ENCODE measurements at regions not wholly inside any gene's neighbourhood (a gene's known extent, or its start where the extent isn't known, plus 50 kb on each side); places are given as distances from the start of the nearest gene placed in this dataset.

GRCh38 chr12:81944886-81945285 is 185.7 kb upstream of the PPFIA2 start:
- 50 to 59% (median 56%) methylated on average over 2 of the region's 2 CpGs for WGBS, 4 donors
- Histone ChIP-seq H3K27me3 (no peaks in the 10 kb centered on the region), H3K4me1 (replicated peaks in 1 of 2) (no peaks in the 10 kb centered on the region), H3K4me3 (no peak overlapping the region), H3K36me3 (replicated peaks in 1 of 2) (no peaks in the 10 kb centered on the region), H3K27ac (no peak overlapping the region), H3K9me3 (replicated peaks in 1 of 3) (no peaks in the 10 kb centered on the region)
- intact Hi-C loops (cut with DNase I): no loop called here
- no peak for TF ChIP-seq POLR2A (IDR thresholded peaks at IDR 0.05)
- TF ChIP-seq, protein P1, sequence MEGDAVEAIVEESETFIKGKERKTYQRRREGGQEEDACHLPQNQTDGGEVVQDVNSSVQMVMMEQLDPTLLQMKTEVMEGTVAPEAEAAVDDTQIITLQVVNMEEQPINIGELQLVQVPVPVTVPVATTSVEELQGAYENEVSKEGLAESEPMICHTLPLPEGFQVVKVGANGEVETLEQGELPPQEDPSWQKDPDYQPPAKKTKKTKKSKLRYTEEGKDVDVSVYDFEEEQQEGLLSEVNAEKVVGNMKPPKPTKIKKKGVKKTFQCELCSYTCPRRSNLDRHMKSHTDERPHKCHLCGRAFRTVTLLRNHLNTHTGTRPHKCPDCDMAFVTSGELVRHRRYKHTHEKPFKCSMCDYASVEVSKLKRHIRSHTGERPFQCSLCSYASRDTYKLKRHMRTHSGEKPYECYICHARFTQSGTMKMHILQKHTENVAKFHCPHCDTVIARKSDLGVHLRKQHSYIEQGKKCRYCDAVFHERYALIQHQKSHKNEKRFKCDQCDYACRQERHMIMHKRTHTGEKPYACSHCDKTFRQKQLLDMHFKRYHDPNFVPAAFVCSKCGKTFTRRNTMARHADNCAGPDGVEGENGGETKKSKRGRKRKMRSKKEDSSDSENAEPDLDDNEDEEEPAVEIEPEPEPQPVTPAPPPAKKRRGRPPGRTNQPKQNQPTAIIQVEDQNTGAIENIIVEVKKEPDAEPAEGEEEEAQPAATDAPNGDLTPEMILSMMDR (IDR thresholded peaks at IDR 0.05): no peak
- no peak for DNase-seq

DNA sequence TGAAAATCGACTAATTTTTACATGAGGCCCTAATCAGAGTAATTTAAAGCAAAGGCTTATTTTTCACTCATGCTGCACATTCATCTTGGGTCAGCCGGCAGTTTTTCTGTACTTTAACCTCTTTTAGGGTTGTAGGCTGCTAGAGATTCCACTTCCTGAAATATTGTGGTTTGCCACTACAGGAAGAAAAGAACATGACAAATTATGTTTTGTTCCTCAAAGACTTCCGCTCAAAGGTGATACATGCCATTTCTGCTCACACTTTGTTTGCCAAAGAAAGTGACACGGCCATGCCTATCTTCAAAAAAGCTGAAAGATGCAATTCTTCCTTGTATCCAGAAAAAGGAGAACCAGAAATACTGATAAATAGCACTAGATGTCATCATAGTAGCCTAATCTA is 183.4 kb upstream of the PPFIA2 start:
- no peaks in the 10 kb centered on the region for H3K9me3 ChIP-seq (replicated peaks in 1 of 3)
- 19 to 30% (median 25%) methylated on average over 4 of the region's 4 CpGs for WGBS, 4 donors
- H3K36me3 ChIP-seq (replicated peaks in 1 of 2): no peaks in the 10 kb centered on the region
- TF ChIP-seq POLR2A (IDR thresholded peaks at IDR 0.05): no peak
- TF ChIP-seq, protein P1 (IDR thresholded peaks at IDR 0.05): no peak
- intact Hi-C loops (cut with DNase I): no loop called here
- H3K27me3 ChIP-seq: no peaks in the 10 kb centered on the region
- DNase-seq: no peak
- H3K4me3 ChIP-seq: no peak overlapping the region
- no peak overlapping the region for H3K27ac ChIP-seq
- no peaks in the 10 kb centered on the region for H3K4me1 ChIP-seq (replicated peaks in 1 of 2)

- intact Hi-C loops (cut with DNase I): no loop called here
- Histone ChIP-seq H3K4me1 (replicated peaks in 1 of 2) (no peaks in the 10 kb centered on the region), H3K4me3 (no peak overlapping the region), H3K27me3 (no peaks in the 10 kb centered on the region), H3K9me3 (replicated peaks in 1 of 3) (no peaks in the 10 kb centered on the region), H3K36me3 (replicated peaks in 1 of 2) (no peaks in the 10 kb centered on the region), H3K27ac (no peak overlapping the region)
- WGBS, 4 donors: 70 to 83% (median 80%) methylated on average over 2 of the region's 2 CpGs
- TF ChIP-seq, protein P1 (IDR thresholded peaks at IDR 0.05): no peak
- TF ChIP-seq POLR2A (IDR thresholded peaks at IDR 0.05): no peak
- DNase-seq: no peak
Observed at GRCh38 chr12:81930037-81930436, 170.9 kb upstream of the PPFIA2 start.

DNA sequence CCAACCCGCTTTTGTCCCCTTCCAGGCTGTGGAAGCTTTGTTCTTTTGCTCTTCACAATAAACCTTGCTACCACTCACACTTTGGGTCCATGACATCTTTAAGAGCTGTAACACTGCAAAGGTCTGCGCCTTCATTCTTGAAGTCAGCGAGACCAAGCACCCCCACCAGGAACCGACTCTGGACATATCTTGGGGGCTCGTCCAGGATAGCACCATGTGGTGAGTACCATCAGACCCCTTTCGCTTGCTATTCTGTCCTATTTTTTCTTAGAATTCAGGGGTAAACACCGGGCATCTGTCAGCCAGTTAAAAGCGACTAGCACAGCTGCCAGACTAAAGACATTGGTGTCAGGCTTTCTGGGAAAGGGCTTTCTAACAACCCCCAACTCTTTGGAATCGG is 137.6 kb upstream of the PPFIA2 start:
- WGBS, 4 donors: 86 to 93% (median 88%) methylated on average over 9 of the region's 9 CpGs
- intact Hi-C loops (cut with DNase I): no loop called here
- Histone ChIP-seq H3K36me3 (replicated peaks in 1 of 2) (no peaks in the 10 kb centered on the region), H3K9me3 (replicated peaks in 1 of 3) (no peaks in the 10 kb centered on the region), H3K4me3 (no peak overlapping the region), H3K27ac (no peak overlapping the region), H3K27me3 (no peaks in the 10 kb centered on the region), H3K4me1 (replicated peaks in 1 of 2) (no peaks in the 10 kb centered on the region)
- DNase-seq: no peak
- TF ChIP-seq POLR2A (IDR thresholded peaks at IDR 0.05): no peak
- TF ChIP-seq, protein P1 (IDR thresholded peaks at IDR 0.05): no peak

Data from adrenal gland (tissue), 9 donors.